Spinal cord (tissue), 9 donors: ENCODE measurements at regions not wholly inside any gene's neighbourhood (a gene's known extent, or its start where the extent isn't known, plus 50 kb on each side); places are given as distances from the start of the nearest gene placed in this dataset.

Experiments used
- DNase-seq, 6 donors: peaks; one replicate each; pipeline versions ENCODE4 v3.0.0 to v3.0.0-alpha.2; 2013 to 2015; ENCODE audit warnings: low spot score in 6 of 6, low read depth in 4 of 6
- H3K27ac ChIP-seq: one replicate; pipeline ENCODE4 v1.5.1; 2013; ENCODE audit warnings: low read depth, low read length, control low read depth
- H3K27me3 ChIP-seq: one replicate; pipeline ENCODE4 v1.6.1; 2013; ENCODE audit warnings: low read length; ENCODE audit not compliant: control insufficient read depth, insufficient read depth
- H3K36me3 ChIP-seq: one replicate; pipeline ENCODE4 v1.6.1; 2013; ENCODE audit warnings: low read length; ENCODE audit not compliant: control insufficient read depth, insufficient read depth
- H3K4me1 ChIP-seq: one replicate; pipeline ENCODE4 v1.6.1; 2013; ENCODE audit warnings: low read length; ENCODE audit not compliant: control insufficient read depth, insufficient read depth
- H3K4me3 ChIP-seq: one replicate; pipeline ENCODE4 v1.5.1; 2013; ENCODE audit warnings: low read depth, low read length, control low read depth
- H3K9me3 ChIP-seq: one replicate; pipeline ENCODE4 v1.6.1; 2013; ENCODE audit warnings: low read length; ENCODE audit not compliant: control insufficient read depth, insufficient read depth
- WGBS: methylation state at CpG from one replicate; pipeline ENCODE4 v1.1.5; 2013; ENCODE audit warnings: missing lambda C conversion rate; ENCODE audit not compliant: insufficient coverage; 5-methylcytosine and 5-hydroxymethylcytosine counted together
- donor health status: healthy.

- Histone ChIP-seq H3K36me3 (no peaks in the 10 kb centered on the region), H3K27me3 (no peaks in the 10 kb centered on the region), H3K9me3 (no peaks in the 10 kb centered on the region), H3K4me3 (no peak overlapping the region), H3K4me1 (no peaks in the 10 kb centered on the region), H3K27ac (no peak overlapping the region)
- WGBS: no CpG with 5 or more reads among the region's 2 CpGs
- no peak for DNase-seq
Measured at GRCh38 chr6:47938405-47938804, 156.6 kb downstream of the OPN5 start.

DNA sequence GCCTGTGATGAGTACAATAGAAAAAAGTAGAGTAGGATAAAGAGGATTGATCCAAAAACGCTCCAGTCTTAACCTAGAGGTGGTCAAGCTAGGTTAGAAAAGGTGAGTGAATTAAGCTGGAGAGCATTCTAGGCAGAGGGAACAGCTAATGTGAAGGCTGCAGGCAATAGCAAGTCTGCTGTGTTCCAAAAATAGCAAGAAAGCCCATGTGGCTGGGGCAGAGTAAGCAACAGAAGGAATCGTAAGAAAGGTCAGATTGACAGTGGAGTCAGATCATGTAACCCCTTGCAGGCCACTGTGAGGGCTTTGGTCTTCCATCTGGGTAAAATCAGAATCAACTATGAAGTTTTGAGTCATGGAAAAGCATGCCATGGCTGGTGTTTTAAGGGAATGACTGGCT lies 155.0 kb downstream of the OPN5 start:
- no peak overlapping the region for H3K27ac ChIP-seq
- H3K9me3 ChIP-seq: no peaks in the 10 kb centered on the region
- no peaks in the 10 kb centered on the region for H3K36me3 ChIP-seq
- DNase-seq: no peak
- WGBS: 82% methylated on average over 2 of the region's 2 CpGs
- H3K4me3 ChIP-seq: no peak overlapping the region
- H3K4me1 ChIP-seq: no peaks in the 10 kb centered on the region
- no peaks in the 10 kb centered on the region for H3K27me3 ChIP-seq

- no peak for DNase-seq
- Histone ChIP-seq H3K27me3 (no peaks in the 10 kb centered on the region), H3K36me3 (no peaks in the 10 kb centered on the region), H3K4me3 (no peak overlapping the region), H3K4me1 (no peaks in the 10 kb centered on the region), H3K9me3 (no peaks in the 10 kb centered on the region), H3K27ac (no peak overlapping the region)
- 82% methylated on average over 4 of the region's 6 CpGs for WGBS
Measured at GRCh38 chr6:47934023-47934422, 152.2 kb downstream of the OPN5 start.

DNA sequence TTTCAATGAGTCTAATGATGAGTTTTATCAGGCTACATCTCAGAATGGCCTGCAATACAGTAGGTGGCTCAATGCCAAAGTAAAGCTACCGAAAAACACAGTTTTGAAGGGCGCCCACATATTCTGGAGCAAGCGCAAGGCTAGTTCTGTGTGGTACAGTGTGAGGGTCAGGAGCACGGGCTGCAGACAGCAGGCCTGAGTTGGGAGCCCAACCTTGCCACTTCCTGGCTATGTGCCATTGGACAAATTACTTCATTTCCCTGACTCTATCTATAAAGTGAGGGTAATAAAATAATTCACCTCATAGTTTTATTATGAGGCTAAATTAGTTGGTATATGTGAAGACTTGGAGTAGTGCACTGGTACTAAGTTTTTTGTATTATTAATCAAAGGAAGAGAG lies 150.7 kb downstream of the OPN5 start:
- no peak overlapping the region for H3K27ac ChIP-seq
- H3K4me3 ChIP-seq: no peak overlapping the region
- no peaks in the 10 kb centered on the region for H3K36me3 ChIP-seq
- whole genome bisulfite sequencing: 81% methylated on average over 2 of the region's 4 CpGs
- DNase-seq: no peak
- no peaks in the 10 kb centered on the region for H3K27me3 ChIP-seq
- H3K4me1 ChIP-seq: no peaks in the 10 kb centered on the region
- H3K9me3 ChIP-seq: no peaks in the 10 kb centered on the region

GRCh38 chr6:47924001-47924400 lies 142.2 kb downstream of the OPN5 start:
- H3K36me3 ChIP-seq: no peaks in the 10 kb centered on the region
- H3K27me3 ChIP-seq: no peaks in the 10 kb centered on the region
- WGBS: 87% methylated on average over 3 of the region's 3 CpGs
- no peaks in the 10 kb centered on the region for H3K9me3 ChIP-seq
- H3K4me3 ChIP-seq: no peak overlapping the region
- no peak for DNase-seq
- no peaks in the 10 kb centered on the region for H3K4me1 ChIP-seq
- no peak overlapping the region for H3K27ac ChIP-seq

DNA sequence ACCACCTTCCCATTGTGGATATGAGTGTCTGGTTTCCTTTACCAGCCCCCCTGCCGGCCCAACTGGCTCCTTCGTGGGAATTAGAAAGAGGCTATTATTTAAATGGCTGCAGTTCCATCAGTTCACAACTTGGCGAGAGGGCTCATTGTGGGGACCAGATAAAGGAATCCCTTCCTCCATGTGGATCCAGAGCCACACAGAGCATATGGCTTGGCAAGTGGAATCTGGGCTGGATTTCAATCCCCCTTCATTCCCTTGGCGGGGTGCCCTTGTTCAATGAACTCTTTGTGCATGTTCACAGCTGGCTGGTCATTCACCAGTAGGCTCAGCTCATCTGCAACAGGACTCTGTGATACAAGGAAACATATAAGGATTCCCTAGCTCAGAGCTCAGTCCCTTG lies 140.6 kb downstream of the OPN5 start:
- no peaks in the 10 kb centered on the region for H3K4me1 ChIP-seq
- 11% methylated on average over 1 of the region's 4 CpGs for WGBS
- no peaks in the 10 kb centered on the region for H3K36me3 ChIP-seq
- no peak overlapping the region for H3K4me3 ChIP-seq
- DNase-seq: peak; percentile 60 to 94 (median 82)
- no peaks in the 10 kb centered on the region for H3K9me3 ChIP-seq
- no peaks in the 10 kb centered on the region for H3K27me3 ChIP-seq
- H3K27ac ChIP-seq: no peak overlapping the region

- Histone ChIP-seq H3K9me3 (no peaks in the 10 kb centered on the region), H3K36me3 (no peaks in the 10 kb centered on the region), H3K27ac (no peak overlapping the region), H3K4me3 (no peak overlapping the region), H3K27me3 (no peaks in the 10 kb centered on the region), H3K4me1 (no peaks in the 10 kb centered on the region)
- DNase-seq: no peak
- WGBS: 87% methylated on average over 3 of the region's 3 CpGs
Measured at GRCh38 chr6:47919875-47920274, 138.0 kb downstream of the OPN5 start.

DNA sequence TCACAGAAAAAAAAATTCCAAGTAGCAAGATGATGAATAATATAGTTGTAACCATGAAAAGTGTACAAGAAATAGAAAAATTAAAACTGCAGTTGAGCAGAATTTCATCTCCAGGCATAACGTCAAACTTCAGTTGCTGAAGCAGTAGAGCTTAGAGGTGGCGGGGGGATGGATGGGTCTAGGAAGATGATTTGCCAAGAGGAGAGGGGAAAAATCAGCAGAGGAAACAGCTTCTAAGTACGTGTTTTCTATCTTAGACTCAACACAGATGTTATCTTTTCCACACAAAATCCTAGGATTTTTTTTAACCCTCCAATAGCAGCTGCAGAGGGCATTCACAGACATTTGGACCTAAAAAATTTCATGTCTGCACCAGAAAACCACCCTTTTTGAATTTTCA lies 136.0 kb downstream of the OPN5 start:
- Histone ChIP-seq H3K27ac (no peak overlapping the region), H3K4me1 (no peaks in the 10 kb centered on the region), H3K36me3 (no peaks in the 10 kb centered on the region), H3K9me3 (no peaks in the 10 kb centered on the region), H3K4me3 (no peak overlapping the region), H3K27me3 (no peaks in the 10 kb centered on the region)
- no peak for DNase-seq
- WGBS: 75% methylated on average over 1 of the region's 3 CpGs

DNA sequence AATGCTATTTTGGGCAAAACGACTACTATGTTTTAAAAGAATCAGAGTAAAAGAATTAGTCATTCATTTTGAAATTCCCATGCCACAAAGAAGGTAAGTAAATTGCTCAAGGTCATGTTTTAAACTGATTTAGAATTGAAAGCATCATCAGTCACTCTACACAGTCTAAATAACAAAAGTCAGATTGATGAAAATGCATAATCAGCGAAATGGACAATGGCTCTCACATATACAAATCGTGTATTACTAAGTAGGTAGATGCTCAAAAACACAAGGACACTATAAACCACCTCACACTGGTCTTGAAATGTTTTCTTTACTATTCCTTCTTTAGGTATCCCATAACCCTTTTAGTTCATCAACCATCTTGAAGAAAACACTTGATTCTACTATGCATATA lies 135.4 kb downstream of the OPN5 start:
- H3K36me3 ChIP-seq: no peaks in the 10 kb centered on the region
- no peaks in the 10 kb centered on the region for H3K9me3 ChIP-seq
- no peak for DNase-seq
- no peak overlapping the region for H3K27ac ChIP-seq
- no peaks in the 10 kb centered on the region for H3K4me1 ChIP-seq
- no peak overlapping the region for H3K4me3 ChIP-seq
- WGBS: no CpG with 5 or more reads among the region's 3 CpGs
- no peaks in the 10 kb centered on the region for H3K27me3 ChIP-seq

- 100% methylated on average over 1 of the region's 1 CpG for WGBS
- H3K9me3 ChIP-seq: no peaks in the 10 kb centered on the region
- H3K36me3 ChIP-seq: no peaks in the 10 kb centered on the region
- H3K27me3 ChIP-seq: no peaks in the 10 kb centered on the region
- H3K27ac ChIP-seq: no peak overlapping the region
- H3K4me1 ChIP-seq: no peaks in the 10 kb centered on the region
- no peak overlapping the region for H3K4me3 ChIP-seq
- DNase-seq: no peak
Measured at GRCh38 chr6:47915017-47915416, 133.2 kb downstream of the OPN5 start.
